Transverse colon (tissue), 4 donors: ENCODE measurements at regions not wholly inside any gene's neighbourhood (a gene's known extent, or its start where the extent isn't known, plus 50 kb on each side); places are given as distances from the start of the nearest gene placed in this dataset.

Experiments used
- DNase-seq: peaks from one replicate; pipeline ENCODE4 v3.0.0-alpha.2; 2019
- H3K27ac ChIP-seq, 4 donors: fragments of 200-600 bp; sonication (generic); 2 replicates each; pipeline ENCODE4 v1.5.1; 2016 to 2018; ENCODE audit warnings: inconsistent platforms in 4 of 4
- H3K27me3 ChIP-seq: fragments of 200-600 bp; sonication (generic); 2 replicates; pipeline ENCODE4 v1.5.1; 2017; ENCODE audit warnings: inconsistent platforms
- H3K36me3 ChIP-seq, 4 donors: fragments of 200-600 bp; sonication (generic); 2 replicates each; pipeline ENCODE4 v1.5.1; 2017 to 2019; ENCODE audit warnings: inconsistent platforms in 4 of 4
- H3K4me1 ChIP-seq, 4 donors: fragments of 200-600 bp; sonication (generic); 2 replicates each; pipeline ENCODE4 v1.5.1; 2017 to 2020; ENCODE audit warnings: inconsistent platforms in 4 of 4
- H3K4me3 ChIP-seq, 4 donors: fragments of 200-600 bp; sonication (generic); 1 replicate in 1 of 4; 2 replicates in 3 of 4; pipeline versions ENCODE4 v1.5.1 to v1.6.1; 2017 to 2019; ENCODE audit warnings: inconsistent platforms in 4 of 4
- H3K9me3 ChIP-seq, 2 donors: fragments of 200-600 bp; sonication (generic); 2 replicates each; pipeline ENCODE4 v1.5.1; 2017 to 2019; ENCODE audit warnings: inconsistent platforms in 2 of 2
- CTCF ChIP-seq, 5 experiments: fragments of 200-600 bp in 3 of 5; fragments of 450-650 bp in 2 of 5; sonication (generic) in 3 of 5; IDR thresholded peaks; 1 replicate in 2 of 5; 2 replicates in 3 of 5; pipeline ENCODE4 v1.5.1; 2016 to 2017; ENCODE audit warnings: antibody characterized with exemption in 5 of 5, inconsistent platforms in 3 of 5, mild to moderate bottlenecking in 2 of 5, moderate library complexity in 1 of 5
- EP300 ChIP-seq: sonication (generic); formaldehyde crosslinking; IDR thresholded peaks from one replicate; pipeline ENCODE4 v1.6.1; 2017; ENCODE audit warnings: antibody characterized with exemption, low read depth
- POLR2A ChIP-seq: fragments of 450-650 bp; IDR thresholded peaks from one replicate; pipeline ENCODE4 v1.6.1; 2016; ENCODE audit warnings: antibody characterized with exemption, mild to moderate bottlenecking, moderate library complexity
- POLR2AphosphoS5 ChIP-seq, 3 donors: sonication (generic); formaldehyde crosslinking; IDR thresholded peaks; one replicate each; pipeline ENCODE4 v1.6.1; 2016; ENCODE audit warnings: antibody characterized with exemption in 3 of 3
- WGBS, 2 donors: methylation state at CpG; one replicate each; pipeline ENCODE4 v1.1.5; 2018; ENCODE audit warnings: low coverage in 1 of 2; 5-methylcytosine and 5-hydroxymethylcytosine counted together
- in situ Hi-C, 4 donors: fragments of 200-750 bp; cut with MboI; loops; one replicate each; pipeline versions ENCODE4 v1.15.0 to v1.15.1; 2017; ENCODE audit warnings: low sequenced_read_pairs in 3 of 4, low pct_ligation_motif_present in 1 of 4, low pct_unique_long_range_greater_than_20kb in 1 of 4
- intact Hi-C: fragments of 100-400 bp; cut with DNase I; formaldehyde crosslinking; loops from one replicate; pipeline ENCODE4 v1.15.1; 2023; ENCODE audit warnings: low total_unique reads

DNA sequence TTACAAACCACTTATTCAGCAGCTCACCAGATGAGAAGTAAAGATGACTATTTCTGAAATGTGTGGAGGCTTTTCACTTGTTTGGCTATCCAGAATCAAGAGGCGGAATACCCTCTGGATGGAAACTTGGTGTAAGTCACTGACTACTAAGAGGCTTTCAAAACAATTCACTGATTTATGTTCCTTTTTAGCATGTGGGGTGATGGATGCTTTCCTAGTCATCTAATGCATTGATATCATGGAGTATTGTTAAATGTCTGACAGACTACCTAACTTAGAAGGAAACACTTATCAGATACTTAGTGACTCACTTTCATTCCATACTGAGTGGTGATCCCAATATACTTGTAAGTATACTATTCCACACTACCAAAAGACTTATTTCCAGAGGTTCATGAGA, 141.4 kb downstream of the PLK2 start:
- H3K9me3 ChIP-seq: no peaks in the 10 kb centered on the region
- no peak for DNase-seq
- no peak overlapping the region for H3K27ac ChIP-seq
- 85 to 100% methylated on average over 1 of the region's 1 CpG for WGBS, 2 donors
- intact Hi-C loops: no loop called here
- H3K4me1 ChIP-seq: no peaks in the 10 kb centered on the region
- in situ Hi-C loops: no loop called here
- no peaks in the 10 kb centered on the region for H3K27me3 ChIP-seq
- H3K36me3 ChIP-seq: no peaks in the 10 kb centered on the region
- H3K4me3 ChIP-seq: no peak overlapping the region
- no peak for TF ChIP-seq CTCF (IDR thresholded peaks at IDR 0.05)
- no peak for TF ChIP-seq POLR2A
- no peak for TF ChIP-seq EP300
- no peak for TF ChIP-seq POLR2AphosphoS5 (IDR thresholded peaks at IDR 0.05)

DNA sequence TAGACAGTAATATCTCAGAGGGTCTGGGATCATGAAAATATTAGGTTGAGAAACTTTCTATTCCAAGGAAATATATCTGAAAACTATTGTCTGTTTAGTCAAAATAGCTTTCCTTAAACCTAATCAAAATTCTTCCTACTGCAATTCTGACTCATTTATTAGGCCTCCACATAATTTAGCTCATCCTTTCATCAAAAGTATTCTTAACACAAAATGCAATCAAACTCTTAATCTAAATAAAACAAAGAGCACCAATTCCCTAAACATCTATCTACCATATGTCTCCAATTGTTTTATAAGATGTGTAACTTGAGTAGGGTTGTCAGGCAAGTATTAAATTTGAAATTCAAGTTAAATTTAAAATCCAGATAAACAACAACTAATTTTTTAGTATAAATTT, 142.1 kb downstream of the PLK2 start:
- in situ Hi-C loops: no loop called here
- TF ChIP-seq CTCF (IDR thresholded peaks at IDR 0.05): no peak
- no peak for TF ChIP-seq POLR2A
- no peak for TF ChIP-seq EP300
- TF ChIP-seq POLR2AphosphoS5 (IDR thresholded peaks at IDR 0.05): no peak
- intact Hi-C loops: no loop called here
- no peaks in the 10 kb centered on the region for H3K9me3 ChIP-seq
- no peaks in the 10 kb centered on the region for H3K27me3 ChIP-seq
- DNase-seq: no peak
- H3K4me1 ChIP-seq: no peaks in the 10 kb centered on the region
- no peak overlapping the region for H3K27ac ChIP-seq
- H3K36me3 ChIP-seq: no peaks in the 10 kb centered on the region
- H3K4me3 ChIP-seq: no peak overlapping the region

DNA sequence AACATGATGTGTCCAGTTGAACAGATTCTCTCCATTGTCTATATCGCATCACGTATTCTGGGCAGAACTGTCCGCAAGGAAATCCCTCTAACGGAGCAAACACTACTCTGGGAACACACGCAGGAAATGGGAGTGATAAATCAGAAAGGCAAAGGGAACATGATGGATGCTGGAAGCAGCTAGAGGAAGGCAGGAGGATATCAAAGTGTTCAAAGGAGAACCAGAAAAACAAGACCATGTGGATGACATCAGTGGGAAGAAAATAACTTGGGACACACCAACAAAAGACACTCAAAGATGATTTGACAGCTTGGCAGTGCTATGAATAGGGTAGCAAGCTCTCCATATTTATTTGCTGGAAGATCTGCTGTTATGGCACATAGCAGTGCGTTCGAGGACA, 142.9 kb downstream of the PLK2 start:
- H3K4me3 ChIP-seq: no peak overlapping the region
- WGBS, 2 donors: 87 to 94% methylated on average over 7 of the region's 7 CpGs
- no peak overlapping the region for H3K27ac ChIP-seq
- no peaks in the 10 kb centered on the region for H3K9me3 ChIP-seq
- H3K36me3 ChIP-seq: no peaks in the 10 kb centered on the region
- in situ Hi-C loops: no loop called here
- no peaks in the 10 kb centered on the region for H3K4me1 ChIP-seq
- no peak for DNase-seq
- no peaks in the 10 kb centered on the region for H3K27me3 ChIP-seq
- TF ChIP-seq EP300 (no peak), CTCF (IDR thresholded peaks at IDR 0.05) (no peak), POLR2A (no peak), POLR2AphosphoS5 (IDR thresholded peaks at IDR 0.05) (no peak)
- intact Hi-C loops: no loop called here

DNA sequence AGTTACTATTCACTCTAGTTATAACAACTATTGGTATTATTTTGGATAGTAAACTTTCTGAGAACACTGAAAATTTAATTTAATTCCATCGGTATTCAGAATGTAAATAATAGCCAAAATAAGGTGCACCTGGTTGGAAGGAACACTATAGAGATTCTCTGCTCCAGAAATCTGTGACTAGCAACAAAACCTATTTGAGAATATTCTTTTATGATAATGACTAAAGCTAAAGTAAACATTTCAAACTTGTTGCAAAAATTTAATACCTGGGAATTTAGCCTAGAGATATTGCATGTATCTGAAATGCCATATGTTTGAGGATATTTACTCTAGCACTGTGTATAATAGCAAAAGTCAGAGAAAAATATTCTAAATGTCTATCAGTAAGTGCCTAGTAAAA, 144.1 kb downstream of the PLK2 start:
- TF ChIP-seq POLR2AphosphoS5 (IDR thresholded peaks at IDR 0.05) (no peak), CTCF (IDR thresholded peaks at IDR 0.05) (no peak), EP300 (no peak), POLR2A (no peak)
- Histone ChIP-seq H3K4me1 (no peaks in the 10 kb centered on the region), H3K36me3 (no peaks in the 10 kb centered on the region), H3K27me3 (no peaks in the 10 kb centered on the region), H3K4me3 (no peak overlapping the region), H3K27ac (no peak overlapping the region), H3K9me3 (no peaks in the 10 kb centered on the region)
- WGBS, 2 donors: 92 to 93% methylated on average over 1 of the region's 1 CpG
- intact Hi-C loops: no loop called here
- DNase-seq: no peak
- in situ Hi-C loops: no loop called here
